ENCODE measurements at regions not wholly inside any gene's neighbourhood (a gene's known extent, or its start where the extent isn't known, plus 50 kb on each side); places are given as distances from the start of the nearest gene placed in this dataset.

DNA sequence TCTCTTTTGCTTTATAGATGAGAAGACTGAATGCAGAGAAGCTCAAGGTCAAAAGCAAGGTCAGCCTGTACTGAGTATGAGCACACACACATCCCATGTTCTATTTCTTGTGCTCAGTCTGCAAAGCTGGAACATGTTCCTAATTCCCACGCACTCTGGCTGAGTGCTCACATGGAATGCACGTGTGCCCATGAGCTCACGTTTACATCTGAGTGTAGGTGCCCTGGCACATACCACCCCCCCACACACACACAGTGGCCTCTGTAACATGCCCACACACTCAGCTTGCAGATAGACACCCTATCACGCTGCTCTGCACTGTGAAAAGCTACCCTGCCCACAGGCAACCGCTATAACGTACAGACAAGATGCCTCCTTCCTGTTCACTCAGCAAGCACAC lies 700.1 kb downstream of the MED13L start:
- TF ChIP-seq, protein P1, sequence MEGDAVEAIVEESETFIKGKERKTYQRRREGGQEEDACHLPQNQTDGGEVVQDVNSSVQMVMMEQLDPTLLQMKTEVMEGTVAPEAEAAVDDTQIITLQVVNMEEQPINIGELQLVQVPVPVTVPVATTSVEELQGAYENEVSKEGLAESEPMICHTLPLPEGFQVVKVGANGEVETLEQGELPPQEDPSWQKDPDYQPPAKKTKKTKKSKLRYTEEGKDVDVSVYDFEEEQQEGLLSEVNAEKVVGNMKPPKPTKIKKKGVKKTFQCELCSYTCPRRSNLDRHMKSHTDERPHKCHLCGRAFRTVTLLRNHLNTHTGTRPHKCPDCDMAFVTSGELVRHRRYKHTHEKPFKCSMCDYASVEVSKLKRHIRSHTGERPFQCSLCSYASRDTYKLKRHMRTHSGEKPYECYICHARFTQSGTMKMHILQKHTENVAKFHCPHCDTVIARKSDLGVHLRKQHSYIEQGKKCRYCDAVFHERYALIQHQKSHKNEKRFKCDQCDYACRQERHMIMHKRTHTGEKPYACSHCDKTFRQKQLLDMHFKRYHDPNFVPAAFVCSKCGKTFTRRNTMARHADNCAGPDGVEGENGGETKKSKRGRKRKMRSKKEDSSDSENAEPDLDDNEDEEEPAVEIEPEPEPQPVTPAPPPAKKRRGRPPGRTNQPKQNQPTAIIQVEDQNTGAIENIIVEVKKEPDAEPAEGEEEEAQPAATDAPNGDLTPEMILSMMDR (IDR thresholded peaks at IDR 0.05): no peak
- TF ChIP-seq POLR2A (IDR thresholded peaks at IDR 0.05): no peak

All from lower leg skin (tissue), 3 donors.